GM06990 (cell line): ENCODE measurements at regions not wholly inside any gene's neighbourhood (a gene's known extent, or its start where the extent isn't known, plus 50 kb on each side); places are given as distances from the start of the nearest gene placed in this dataset.

Experiments
- DNase-seq: peaks from one replicate; pipeline ENCODE4 v3.0.0-alpha.2; 2011; ENCODE audit not compliant: insufficient read length; ENCODE audit errors: extremely low read depth
- H3K27me3 ChIP-seq: replicated peaks from 2 replicates; pipeline ENCODE4 v1.6.0; 2011; ENCODE audit warnings: low read length; ENCODE audit not compliant: control insufficient read depth, insufficient read depth
- H3K36me3 ChIP-seq: 2 replicates; pipeline ENCODE4 v1.5.1; 2011; ENCODE audit warnings: low read length; ENCODE audit not compliant: control insufficient read depth, insufficient read depth
- H3K4me3 ChIP-seq: replicated peaks from 2 replicates; pipeline ENCODE4 v1.5.1; 2011; ENCODE audit warnings: low read depth, mild to moderate bottlenecking, control low read depth, low read length
- TF ChIP-seq, protein P1 (sequence below): IDR thresholded peaks from 2 replicates; pipeline ENCODE4 v1.5.1; 2011; ENCODE audit warnings: low read length, control low read depth, mild to moderate bottlenecking, inconsistent platforms; ENCODE audit not compliant: insufficient read depth, poor library complexity, severe bottlenecking

DNA sequence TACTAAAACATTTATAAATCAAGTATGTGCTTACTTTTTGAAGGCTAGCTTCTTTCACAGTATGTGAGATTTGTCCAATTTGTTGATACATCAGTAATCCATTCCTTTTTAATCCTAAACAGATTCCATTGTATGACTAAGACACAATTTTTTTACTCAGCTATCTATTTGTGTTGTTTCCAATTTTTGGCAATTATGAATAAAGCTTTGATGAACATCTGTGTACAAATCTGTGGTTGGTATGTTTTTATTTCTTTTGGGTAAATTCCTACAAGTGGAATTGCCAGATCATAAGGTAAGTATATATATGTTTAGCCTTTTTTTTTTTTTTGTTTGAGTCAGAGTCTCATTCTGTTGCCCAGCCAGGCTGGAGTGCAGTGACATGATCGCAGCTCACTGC is 56.2 kb upstream of the VEPH1 start:
- H3K4me3 ChIP-seq, result no peak overlapping the region
- no peaks in the 10 kb centered on the region for H3K27me3 ChIP-seq
- H3K36me3 ChIP-seq, result no peaks in the 10 kb centered on the region
- no peak for DNase-seq
- TF ChIP-seq, protein P1, sequence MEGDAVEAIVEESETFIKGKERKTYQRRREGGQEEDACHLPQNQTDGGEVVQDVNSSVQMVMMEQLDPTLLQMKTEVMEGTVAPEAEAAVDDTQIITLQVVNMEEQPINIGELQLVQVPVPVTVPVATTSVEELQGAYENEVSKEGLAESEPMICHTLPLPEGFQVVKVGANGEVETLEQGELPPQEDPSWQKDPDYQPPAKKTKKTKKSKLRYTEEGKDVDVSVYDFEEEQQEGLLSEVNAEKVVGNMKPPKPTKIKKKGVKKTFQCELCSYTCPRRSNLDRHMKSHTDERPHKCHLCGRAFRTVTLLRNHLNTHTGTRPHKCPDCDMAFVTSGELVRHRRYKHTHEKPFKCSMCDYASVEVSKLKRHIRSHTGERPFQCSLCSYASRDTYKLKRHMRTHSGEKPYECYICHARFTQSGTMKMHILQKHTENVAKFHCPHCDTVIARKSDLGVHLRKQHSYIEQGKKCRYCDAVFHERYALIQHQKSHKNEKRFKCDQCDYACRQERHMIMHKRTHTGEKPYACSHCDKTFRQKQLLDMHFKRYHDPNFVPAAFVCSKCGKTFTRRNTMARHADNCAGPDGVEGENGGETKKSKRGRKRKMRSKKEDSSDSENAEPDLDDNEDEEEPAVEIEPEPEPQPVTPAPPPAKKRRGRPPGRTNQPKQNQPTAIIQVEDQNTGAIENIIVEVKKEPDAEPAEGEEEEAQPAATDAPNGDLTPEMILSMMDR, result no peak
